Osteocyte (in vitro differentiated cells): ENCODE measurements at regions not wholly inside any gene's neighbourhood (a gene's known extent, or its start where the extent isn't known, plus 50 kb on each side); places are given as distances from the start of the nearest gene placed in this dataset.
A peak's percentile ranks its signal among the peaks of the same experiment; 100 is the strongest.
"Not testable (repeated sequence)": the region's sequence is repeated elsewhere in the genome, so short reads cannot be mapped to it uniquely, and the experiment has no call there.

Experiments
- DNase-seq: peaks from one replicate; pipeline ENCODE4 v3.0.0; 2021; ENCODE audit warnings: mixed read lengths; ENCODE audit not compliant: unreplicated experiment; ENCODE audit errors: extremely low spot score
- H3K27ac Mint-ChIP-seq: one replicate; pipeline ENCODE4 v1.8.0; 2021; ENCODE audit warnings: mild to moderate bottlenecking, mixed read lengths; ENCODE audit not compliant: unreplicated experiment
- H3K27me3 Mint-ChIP-seq: one replicate; pipeline ENCODE4 v1.8.0; 2021; ENCODE audit warnings: mixed read lengths; ENCODE audit not compliant: unreplicated experiment
- H3K36me3 Mint-ChIP-seq: one replicate; pipeline ENCODE4 v1.8.0; 2021; ENCODE audit warnings: mixed read lengths; ENCODE audit not compliant: unreplicated experiment
- H3K4me1 Mint-ChIP-seq: one replicate; pipeline ENCODE4 v1.8.0; 2021; ENCODE audit warnings: mixed read lengths; ENCODE audit not compliant: unreplicated experiment
- H3K4me3 Mint-ChIP-seq: one replicate; pipeline ENCODE4 v1.8.0; 2021; ENCODE audit warnings: mild to moderate bottlenecking, moderate library complexity, mixed read lengths; ENCODE audit not compliant: unreplicated experiment
- H3K9me3 Mint-ChIP-seq: one replicate; pipeline ENCODE4 v1.8.0; 2021; ENCODE audit warnings: mixed read lengths; ENCODE audit not compliant: unreplicated experiment
- TF ChIP-seq, protein P1 (sequence below): fragments of 200-600 bp; sonication (generic); IDR thresholded peaks from 2 replicates; pipeline ENCODE4 v1.5.0; 2021; ENCODE audit warnings: antibody characterized with exemption, mild to moderate bottlenecking, moderate library complexity

DNA sequence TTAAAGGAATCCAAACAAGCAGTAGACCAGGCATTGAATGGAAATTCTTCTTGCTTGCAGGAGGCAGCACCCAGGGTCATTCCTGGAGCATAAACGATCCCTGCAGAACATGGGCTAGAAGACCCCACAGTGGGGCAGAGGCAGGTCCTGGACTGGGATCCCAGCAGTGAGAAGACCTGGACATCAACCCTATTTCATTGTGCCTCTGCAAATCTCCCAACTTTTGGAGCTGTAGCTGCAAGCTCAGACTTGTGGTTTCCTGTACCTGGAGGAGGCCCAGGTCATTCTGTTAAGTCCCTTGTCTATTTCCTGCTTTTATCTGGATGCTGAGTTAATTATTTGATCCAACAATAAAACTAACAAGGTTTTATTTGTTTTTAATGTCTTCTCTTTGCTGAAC lies 61.7 kb downstream of the CALM1 start:
- TF ChIP-seq, protein P1, sequence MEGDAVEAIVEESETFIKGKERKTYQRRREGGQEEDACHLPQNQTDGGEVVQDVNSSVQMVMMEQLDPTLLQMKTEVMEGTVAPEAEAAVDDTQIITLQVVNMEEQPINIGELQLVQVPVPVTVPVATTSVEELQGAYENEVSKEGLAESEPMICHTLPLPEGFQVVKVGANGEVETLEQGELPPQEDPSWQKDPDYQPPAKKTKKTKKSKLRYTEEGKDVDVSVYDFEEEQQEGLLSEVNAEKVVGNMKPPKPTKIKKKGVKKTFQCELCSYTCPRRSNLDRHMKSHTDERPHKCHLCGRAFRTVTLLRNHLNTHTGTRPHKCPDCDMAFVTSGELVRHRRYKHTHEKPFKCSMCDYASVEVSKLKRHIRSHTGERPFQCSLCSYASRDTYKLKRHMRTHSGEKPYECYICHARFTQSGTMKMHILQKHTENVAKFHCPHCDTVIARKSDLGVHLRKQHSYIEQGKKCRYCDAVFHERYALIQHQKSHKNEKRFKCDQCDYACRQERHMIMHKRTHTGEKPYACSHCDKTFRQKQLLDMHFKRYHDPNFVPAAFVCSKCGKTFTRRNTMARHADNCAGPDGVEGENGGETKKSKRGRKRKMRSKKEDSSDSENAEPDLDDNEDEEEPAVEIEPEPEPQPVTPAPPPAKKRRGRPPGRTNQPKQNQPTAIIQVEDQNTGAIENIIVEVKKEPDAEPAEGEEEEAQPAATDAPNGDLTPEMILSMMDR: no peak
- Mint-ChIP-seq H3K36me3 (no peaks in the 10 kb centered on the region), H3K4me1 (no peaks in the 10 kb centered on the region), H3K27me3 (peaks cover 29% of the 10 kb centered on the region), H3K9me3 (no peaks in the 10 kb centered on the region), H3K4me3 (no peak overlapping the region), H3K27ac (no peak overlapping the region)
- DNase-seq: no peak

- Mint-ChIP-seq H3K4me3 (no peak overlapping the region), H3K36me3 (no peaks in the 10 kb centered on the region), H3K27me3 (peaks cover 37% of the 10 kb centered on the region), H3K27ac (no peak overlapping the region), H3K9me3 (no peaks in the 10 kb centered on the region), H3K4me1 (no peaks in the 10 kb centered on the region)
- peak; percentile 66 for DNase-seq
- TF ChIP-seq, protein P1: no peak
These were observed 63.3 kb downstream of the CALM1 start for GRCh38 chr14:90460136-90460535.

GRCh38 chr14:90461425-90461824 lies 64.6 kb downstream of the CALM1 start:
- peaks cover 32% of the 10 kb centered on the region for H3K27me3 Mint-ChIP-seq
- H3K4me1 Mint-ChIP-seq: no peaks in the 10 kb centered on the region
- no peaks in the 10 kb centered on the region for H3K36me3 Mint-ChIP-seq
- no peak overlapping the region for H3K27ac Mint-ChIP-seq
- no peaks in the 10 kb centered on the region for H3K9me3 Mint-ChIP-seq
- no peak overlapping the region for H3K4me3 Mint-ChIP-seq
- DNase-seq: no peak
- TF ChIP-seq, protein P1: no peak

DNA sequence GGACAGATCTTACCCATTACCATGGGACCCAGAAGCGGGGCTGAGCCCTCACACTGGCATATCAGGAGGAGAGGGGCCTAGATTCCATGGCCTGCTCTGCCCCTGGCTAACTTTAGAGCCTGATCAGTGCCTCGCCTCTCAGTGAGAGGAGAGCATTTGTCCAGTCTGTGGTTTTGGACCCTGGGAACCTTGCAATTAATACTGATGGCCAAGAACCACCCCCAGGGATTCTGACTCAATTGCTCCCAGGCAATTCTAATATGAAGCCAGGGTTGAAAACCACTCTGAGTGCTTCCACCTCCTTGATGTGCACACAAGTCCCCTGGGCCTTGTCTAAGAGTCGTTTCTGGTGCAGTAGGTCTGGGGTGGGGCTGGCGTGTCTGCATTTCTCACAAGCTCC lies 67.7 kb downstream of the CALM1 start:
- DNase-seq: no peak
- H3K27ac Mint-ChIP-seq: no peak overlapping the region
- peaks cover 13% of the 10 kb centered on the region for H3K9me3 Mint-ChIP-seq
- no peaks in the 10 kb centered on the region for H3K36me3 Mint-ChIP-seq
- H3K27me3 Mint-ChIP-seq: peaks cover 36% of the 10 kb centered on the region
- no peak overlapping the region for H3K4me3 Mint-ChIP-seq
- TF ChIP-seq, protein P1: no peak
- no peaks in the 10 kb centered on the region for H3K4me1 Mint-ChIP-seq

DNA sequence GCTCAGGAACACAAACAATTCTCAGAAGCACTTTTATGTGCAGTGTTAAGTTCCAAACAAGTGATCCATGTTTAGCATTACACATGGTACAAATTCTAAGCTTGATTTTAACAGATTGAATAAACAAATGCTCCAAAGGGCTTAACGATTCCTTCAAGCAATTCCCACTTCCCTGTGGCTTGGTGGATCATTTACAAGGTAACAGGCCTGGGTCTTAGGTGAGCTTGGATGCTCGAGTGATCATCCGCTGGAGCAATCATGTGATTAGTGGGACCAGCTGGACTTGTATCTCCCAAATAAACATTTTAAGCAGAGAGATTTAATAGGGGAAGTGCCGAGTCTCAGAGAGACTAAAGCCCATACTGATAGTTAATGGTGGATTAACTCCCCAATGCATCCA lies 70.7 kb downstream of the CALM1 start:
- H3K36me3 Mint-ChIP-seq: no peaks in the 10 kb centered on the region
- H3K27ac Mint-ChIP-seq: no peak overlapping the region
- peak; percentile 21 for DNase-seq
- H3K9me3 Mint-ChIP-seq: peaks cover 20% of the 10 kb centered on the region
- peaks cover 34% of the 10 kb centered on the region for H3K27me3 Mint-ChIP-seq
- no peaks in the 10 kb centered on the region for H3K4me1 Mint-ChIP-seq
- no peak overlapping the region for H3K4me3 Mint-ChIP-seq
- TF ChIP-seq, protein P1: no peak

DNA sequence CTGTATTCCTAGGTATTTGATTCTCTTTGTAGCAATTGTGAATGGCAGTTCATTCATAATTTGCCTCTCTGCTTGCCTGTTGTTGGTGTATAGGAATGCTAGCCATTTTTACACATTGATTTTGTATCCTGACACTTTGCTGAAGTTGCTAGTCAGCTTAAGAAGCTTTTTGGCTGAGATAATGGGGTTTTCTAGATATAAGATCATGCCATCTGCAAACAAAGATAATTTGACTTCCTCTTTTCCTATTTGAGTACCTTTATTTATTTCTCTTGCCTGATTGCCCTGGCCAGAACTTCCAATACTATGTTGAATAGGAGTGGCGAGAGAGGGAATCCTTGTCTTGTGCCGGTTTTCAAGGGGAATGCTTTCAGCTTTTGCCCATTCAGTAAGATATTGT lies 72.6 kb downstream of the CALM1 start:
- not testable (repeated sequence) for H3K27ac Mint-ChIP-seq, DNase-seq, H3K36me3 Mint-ChIP-seq, H3K4me3 Mint-ChIP-seq, H3K4me1 Mint-ChIP-seq
- peaks cover 23% of the 10 kb centered on the region for H3K9me3 Mint-ChIP-seq
- peaks cover 35% of the 10 kb centered on the region for H3K27me3 Mint-ChIP-seq
